NCI-H1048 (cell line): ENCODE measurements at regions not wholly inside any gene's neighbourhood (a gene's known extent, or its start where the extent isn't known, plus 50 kb on each side); places are given as distances from the start of the nearest gene placed in this dataset.
"Not testable (repeated sequence)": the region's sequence is repeated elsewhere in the genome, so short reads cannot be mapped to it uniquely, and the experiment has no call there.

ENCODE experiments used
- DNase-seq: peaks from one replicate; lab custom pipeline; 2025; lab: John Stamatoyannopoulos, UW

DNA sequence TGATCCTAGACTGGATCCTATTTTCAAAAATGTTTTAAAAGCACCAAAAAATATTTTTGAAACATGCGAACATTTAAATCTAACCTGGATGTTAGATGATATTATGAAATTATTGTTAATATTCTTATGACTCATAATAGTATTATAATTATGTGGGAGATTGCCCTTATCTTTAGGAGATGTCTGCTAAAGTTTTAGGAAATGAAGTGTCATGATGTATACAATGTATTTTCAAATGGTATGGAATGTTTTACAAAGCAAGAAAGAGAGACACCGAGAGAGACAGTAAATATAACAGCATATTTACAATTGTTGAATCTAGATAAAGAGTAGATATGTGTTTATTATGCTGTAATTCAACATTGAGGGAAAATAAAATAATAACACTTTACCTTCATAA lies 455.9 kb downstream of the ACTL7B start:
- no peak for DNase-seq

DNA sequence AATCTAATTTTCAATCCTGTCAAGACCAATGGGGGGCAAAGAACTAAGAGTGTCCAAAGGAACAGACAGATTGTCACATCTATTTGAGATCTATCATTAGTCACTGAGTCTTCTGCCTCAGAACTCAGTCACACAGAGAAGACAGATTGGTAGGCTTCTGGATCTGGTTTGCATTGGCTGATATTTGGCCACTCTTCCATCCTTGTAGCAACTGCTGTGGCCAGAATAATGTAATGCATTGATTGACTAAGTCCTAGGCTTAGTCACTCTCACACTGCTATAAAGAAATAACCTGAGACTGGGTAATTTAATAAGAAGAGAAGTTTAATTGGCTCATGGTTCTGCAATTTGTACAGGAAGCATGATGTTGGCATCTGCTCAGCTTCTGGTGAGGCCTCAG lies 458.5 kb downstream of the ACTL7B start:
- no peak for DNase-seq

DNA sequence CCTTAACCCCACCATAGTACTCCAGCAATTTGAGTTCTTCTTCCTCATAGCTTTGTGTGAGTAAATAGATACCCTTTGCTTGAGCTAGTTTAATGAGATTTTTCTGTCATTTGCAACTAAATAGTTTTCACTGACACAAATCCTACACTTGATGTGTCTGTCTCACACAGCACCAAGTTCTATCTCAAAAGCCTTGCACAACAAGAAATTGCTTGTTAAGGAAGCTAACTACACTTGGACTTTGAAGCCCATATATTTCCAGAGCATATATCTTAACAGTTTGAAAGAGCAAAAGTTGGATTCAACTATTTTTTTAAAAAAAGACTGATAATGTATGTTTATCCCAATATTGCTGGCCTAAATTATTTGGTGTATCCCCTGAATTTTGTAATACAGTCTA lies 459.2 kb downstream of the ACTL7B start:
- no peak for DNase-seq

GRCh38 chr9:108396193-108396592 lies 459.6 kb downstream of the ACTL7B start:
- DNase-seq = no peak

GRCh38 chr9:108395421-108395820 lies 460.4 kb downstream of the ACTL7B start:
- DNase-seq = no peak

- no peak for DNase-seq
Observed at GRCh38 chr9:108394726-108395125, 461.1 kb downstream of the ACTL7B start.

- not testable (repeated sequence) for DNase-seq
Observed at GRCh38 chr9:108393481-108394001, 462.2 kb downstream of the ACTL7B start.

DNA sequence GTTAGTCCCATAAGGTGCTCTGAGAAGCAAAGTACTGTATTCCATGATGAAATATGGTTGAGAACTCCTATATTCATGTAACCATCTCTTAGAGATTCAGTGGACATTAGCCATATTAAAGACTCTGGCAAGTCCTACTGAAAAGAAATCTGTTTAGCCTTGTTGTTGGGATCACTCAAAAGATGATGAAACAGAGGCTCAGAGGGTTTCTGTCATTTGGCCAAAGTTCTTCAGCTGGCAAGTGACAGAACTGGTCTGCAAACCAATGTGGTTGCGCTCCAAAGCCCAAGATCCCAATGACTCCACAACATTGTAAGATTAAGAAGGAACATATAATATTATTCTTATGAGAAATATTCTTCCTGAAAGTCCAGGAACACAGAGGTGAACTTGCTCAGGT lies 462.9 kb downstream of the ACTL7B start:
- no peak for DNase-seq

DNA sequence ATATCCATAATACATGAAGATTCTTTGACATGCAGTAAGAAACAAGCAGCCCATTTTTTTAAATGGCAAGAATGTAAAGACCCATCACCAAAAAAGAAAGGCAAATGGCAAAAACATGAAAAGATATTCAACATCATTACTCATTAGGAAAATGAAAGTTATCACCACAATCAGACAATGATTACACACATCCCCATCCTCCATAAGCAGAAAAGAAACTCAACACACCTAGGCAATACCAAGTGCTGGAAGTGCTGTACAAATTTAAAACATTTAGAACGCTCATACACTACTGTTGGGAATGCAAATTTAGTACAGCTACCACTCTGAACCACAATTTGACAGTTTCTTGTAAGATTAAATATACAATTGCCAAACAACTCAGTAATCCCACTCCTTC lies 466.7 kb downstream of the ACTL7B start:
- no peak for DNase-seq

- no peak for DNase-seq
Observed at GRCh38 chr9:108386859-108387384, 468.9 kb downstream of the ACTL7B start.

DNA sequence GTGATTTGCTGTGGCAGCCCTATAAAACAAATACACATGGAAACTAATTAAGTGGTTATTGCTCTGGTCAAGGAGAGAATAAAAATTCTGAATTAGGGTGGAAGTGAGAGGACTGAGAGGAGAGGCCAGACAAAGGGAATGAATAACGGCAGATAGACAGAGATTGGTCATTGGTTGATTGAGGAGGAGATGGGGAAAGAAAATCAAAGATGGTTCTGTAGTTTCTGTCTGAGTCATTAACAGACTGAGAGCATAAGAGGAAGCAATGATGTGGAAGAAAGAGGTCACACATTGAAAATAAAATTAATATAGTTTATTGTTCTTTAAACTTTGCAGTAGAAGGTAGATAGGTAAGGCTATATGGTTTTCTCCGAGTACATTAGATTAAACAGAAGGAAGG lies 469.8 kb downstream of the ACTL7B start:
- DNase-seq = no peak

GRCh38 chr9:108383796-108384195 lies 472.0 kb downstream of the ACTL7B start:
- DNase-seq = no peak

DNA sequence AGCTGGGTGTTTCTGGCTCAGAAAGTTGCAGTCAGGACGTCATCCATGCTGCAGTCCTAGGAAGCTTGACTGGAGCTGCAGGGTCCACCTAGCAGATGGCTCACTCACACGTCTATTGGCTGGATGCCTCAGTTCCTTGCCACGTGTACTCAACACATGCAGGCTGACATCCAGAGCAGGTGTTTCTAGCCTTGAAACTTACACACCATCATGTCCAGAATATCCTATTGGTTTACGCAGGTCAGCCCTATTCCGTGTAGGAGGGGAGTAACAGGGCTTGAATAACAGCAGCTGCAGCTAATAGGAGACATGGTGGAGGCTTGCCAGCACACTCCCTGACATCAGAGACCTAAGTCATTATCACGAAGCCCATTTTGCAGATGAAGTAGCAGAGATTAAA lies 473.5 kb downstream of the ACTL7B start:
- DNase-seq = no peak

DNA sequence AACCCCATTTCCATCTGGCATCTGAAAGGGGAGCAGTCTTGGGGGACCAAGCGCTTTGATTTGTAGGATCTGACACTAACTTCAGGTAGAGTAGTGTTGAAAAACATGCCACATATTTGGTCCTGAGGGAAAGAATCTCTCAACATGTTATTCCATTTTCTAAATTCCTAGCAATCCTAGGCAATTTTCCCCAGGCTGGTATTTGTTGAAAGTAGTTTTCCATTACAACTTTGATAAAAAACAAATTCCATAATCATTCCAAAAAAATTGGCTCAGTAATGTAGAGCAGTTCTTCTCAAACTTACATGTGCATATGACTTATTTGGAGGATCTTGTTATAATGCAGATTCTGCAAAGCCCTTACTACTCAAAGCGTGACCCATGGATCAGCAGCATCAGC lies 477.9 kb downstream of the ACTL7B start:
- DNase-seq = no peak

- DNase-seq = no peak
Observed at GRCh38 chr9:108377382-108377781, 478.4 kb downstream of the ACTL7B start.

DNA sequence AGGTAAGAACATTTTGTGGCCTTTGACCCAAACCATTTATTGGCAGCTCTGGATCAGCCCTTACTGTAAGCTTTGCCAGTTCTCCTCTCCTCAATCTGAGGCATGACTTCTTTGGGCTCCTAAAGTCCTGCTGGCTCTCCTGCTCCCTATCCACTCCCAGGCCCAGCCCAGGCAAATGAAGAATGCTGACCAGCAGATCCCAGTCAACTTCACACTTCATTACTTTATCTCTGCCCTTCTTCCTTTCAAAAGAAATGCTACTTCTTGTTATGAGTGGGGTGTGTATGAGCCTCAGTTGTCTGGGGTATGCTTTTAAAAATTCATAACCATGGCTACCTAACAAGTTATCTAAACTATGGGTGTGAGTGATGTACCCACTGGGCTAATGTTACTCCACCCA lies 479.6 kb downstream of the ACTL7B start:
- DNase-seq = no peak

DNA sequence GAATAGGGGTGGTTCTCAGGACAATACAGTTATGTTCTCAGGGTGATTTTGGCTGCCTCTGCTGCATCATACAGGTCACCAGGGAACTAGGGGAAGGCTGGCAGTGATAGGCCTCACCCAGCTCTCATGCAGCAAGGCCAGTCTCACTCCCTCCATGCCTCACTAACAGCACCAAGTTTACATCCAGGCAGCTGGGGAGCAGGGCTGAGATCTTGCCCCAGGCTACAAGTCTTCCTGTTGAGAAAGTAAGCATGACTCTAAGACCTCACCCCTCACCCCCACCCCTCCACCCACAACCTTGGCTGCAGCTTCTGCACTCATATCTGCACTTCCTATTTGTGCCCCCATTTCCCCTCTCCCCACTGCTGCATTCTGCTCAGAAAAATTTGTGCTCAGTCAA lies 481.2 kb downstream of the ACTL7B start:
- no peak for DNase-seq

DNA sequence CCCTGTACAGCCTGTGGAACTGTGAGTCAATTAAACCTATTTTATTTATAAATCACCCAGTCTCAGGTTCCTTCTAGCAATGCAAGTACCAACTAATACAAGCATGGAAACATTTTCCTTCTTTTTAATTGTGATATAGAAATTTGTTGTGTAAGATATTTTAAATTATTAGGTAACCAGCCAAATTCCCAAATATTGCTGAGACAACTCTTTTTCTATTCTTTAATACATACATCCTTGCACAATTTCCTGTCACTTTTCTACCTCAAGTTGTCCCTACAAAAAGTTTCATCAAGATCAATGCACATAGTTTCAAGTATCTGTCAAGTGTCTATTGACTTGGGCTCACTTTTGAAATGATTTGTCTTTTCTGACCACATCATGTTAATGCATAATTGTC lies 488.6 kb downstream of the ACTL7B start:
- DNase-seq = no peak

- no peak for DNase-seq
Observed at GRCh38 chr9:108363311-108363710, 492.5 kb downstream of the ACTL7B start.

GRCh38 chr9:108360304-108360703 lies 495.5 kb downstream of the ACTL7B start:
- no peak for DNase-seq

DNA sequence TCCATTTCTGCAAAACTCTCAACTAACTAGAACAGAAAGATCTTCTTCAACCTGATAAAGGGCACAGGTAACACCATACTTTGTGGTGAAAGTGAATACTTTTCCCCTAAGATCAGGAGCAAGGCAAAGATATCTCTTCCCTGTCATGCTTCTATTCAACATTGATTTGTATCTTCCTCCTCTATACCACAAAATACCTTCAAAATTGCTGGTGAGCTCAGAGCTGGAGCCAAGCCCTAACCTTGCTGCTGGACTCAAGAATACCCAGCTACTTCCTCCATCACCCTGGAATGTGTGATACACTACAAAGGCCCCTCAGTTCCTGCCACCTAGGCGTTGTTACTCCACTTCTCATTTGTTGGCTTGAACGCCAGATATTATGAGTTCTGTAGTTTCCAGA lies 499.0 kb downstream of the ACTL7B start:
- DNase-seq = no peak

DNA sequence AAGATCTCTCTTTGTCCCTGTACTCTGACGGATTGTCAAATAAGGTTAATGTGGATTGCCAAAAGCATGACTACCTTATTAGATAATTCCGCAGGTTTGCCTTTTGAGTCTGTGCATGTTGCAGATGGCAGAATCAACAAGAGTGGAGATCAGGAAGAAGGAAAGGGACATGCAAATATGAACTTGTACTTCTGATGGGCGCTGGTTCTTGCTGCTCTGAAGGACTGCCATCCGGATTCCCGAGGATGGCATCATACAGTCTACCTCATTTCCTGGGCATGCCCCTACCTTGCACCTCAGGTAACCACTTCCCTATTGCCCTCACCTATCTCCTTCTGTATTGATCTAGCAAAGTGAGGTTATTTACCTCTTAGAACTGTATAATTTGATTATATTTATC lies 504.2 kb downstream of the ACTL7B start:
- no peak for DNase-seq

DNA sequence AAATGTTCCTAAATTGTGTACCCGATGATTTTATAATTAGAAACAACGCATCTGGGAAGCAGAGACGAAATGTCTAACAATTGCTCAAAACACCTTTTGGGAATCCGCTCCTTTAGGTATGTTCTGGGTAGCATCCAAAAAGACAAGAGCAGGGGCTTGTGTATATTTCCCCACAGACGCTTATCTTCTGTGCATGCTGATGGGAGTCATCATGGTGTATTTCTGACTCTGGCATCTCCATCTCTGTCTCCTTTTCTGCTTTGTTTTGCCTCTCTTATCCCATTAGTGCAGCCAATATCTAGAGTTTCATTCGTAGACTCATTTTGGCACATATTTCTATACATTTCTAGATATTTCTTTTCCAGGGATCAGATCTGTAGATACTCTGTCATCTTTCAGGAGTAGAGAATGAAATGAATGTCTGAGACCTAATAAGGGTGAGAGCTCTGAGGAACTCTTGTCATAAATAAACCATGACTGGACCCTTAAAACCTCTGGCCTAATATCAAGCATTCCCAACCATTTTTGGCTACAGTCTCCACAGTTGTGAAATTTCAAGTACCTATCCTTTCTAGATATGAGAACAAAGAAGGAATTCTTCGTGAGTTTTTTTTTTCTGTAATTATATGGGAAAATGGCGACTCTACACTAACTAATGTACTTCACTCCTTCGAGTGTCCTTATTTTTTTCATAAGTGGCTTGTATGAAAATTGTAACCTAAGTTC lies 508.2 kb downstream of the ACTL7B start:
- DNase-seq = no peak

GRCh38 chr9:108345826-108346225 lies 510.0 kb downstream of the ACTL7B start:
- DNase-seq = no peak
